Vagina (tissue), 2 donors: ENCODE measurements at regions not wholly inside any gene's neighbourhood (a gene's known extent, or its start where the extent isn't known, plus 50 kb on each side); places are given as distances from the start of the nearest gene placed in this dataset.

Experiments
- CTCF ChIP-seq, 3 experiments: fragments of 450-650 bp in 2 of 3; fragments of 200-600 bp in 1 of 3; sonication (generic) in 1 of 3; IDR thresholded peaks; one replicate each; pipeline ENCODE4 v1.5.1; 2017 to 2019; ENCODE audit warnings: antibody characterized with exemption in 3 of 3, mild to moderate bottlenecking in 2 of 3, moderate library complexity in 2 of 3
- POLR2A ChIP-seq, 2 donors: fragments of 450-650 bp; IDR thresholded peaks; one replicate each; pipeline ENCODE4 v1.6.1; 2017; ENCODE audit warnings: antibody characterized with exemption in 2 of 2, mild to moderate bottlenecking in 2 of 2, moderate library complexity in 2 of 2
- POLR2AphosphoS5 ChIP-seq, 2 donors: sonication (generic); formaldehyde crosslinking; IDR thresholded peaks; one replicate each; pipeline ENCODE4 v1.9.0; 2017; ENCODE audit warnings: antibody characterized with exemption in 2 of 2, mild to moderate bottlenecking in 2 of 2, low read depth in 1 of 2; ENCODE audit not compliant: insufficient read depth in 1 of 2

DNA sequence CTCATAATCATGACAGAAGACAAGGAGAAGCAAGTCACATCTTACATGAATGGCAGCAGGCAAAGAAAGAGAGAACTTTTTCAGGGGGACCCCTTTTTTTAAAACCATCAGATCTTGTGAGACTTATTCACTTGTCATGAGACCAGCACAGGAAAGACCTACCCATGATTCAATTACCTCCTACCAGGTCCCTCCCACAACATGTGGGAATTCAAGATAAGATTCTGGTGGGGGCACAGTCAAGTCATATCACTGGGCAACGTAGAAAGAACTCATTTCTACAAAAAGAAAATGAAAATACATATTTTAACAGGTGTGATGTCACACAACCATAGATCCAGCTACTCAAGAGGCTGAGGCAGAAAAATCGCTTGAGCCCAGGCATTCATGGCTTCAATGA is 304.1 kb downstream of the IPMK start:
- no peak for TF ChIP-seq CTCF (IDR thresholded peaks at IDR 0.05)
- no peak for TF ChIP-seq POLR2A (IDR thresholded peaks at IDR 0.05)
- no peak for TF ChIP-seq POLR2AphosphoS5 (IDR thresholded peaks at IDR 0.05; ENCODE audit: insufficient read depth in 1 of 2, low read depth in 1 of 2)
